H9 (cell line): ENCODE measurements at regions not wholly inside any gene's neighbourhood (a gene's known extent, or its start where the extent isn't known, plus 50 kb on each side); places are given as distances from the start of the nearest gene placed in this dataset.

Source experiments
- DNase-seq: peaks from one replicate; pipeline ENCODE4 v3.0.0-alpha.2; 2017
- H2AFZ ChIP-seq: one replicate; pipeline ENCODE4 v1.6.1; 2013; ENCODE audit warnings: mild to moderate bottlenecking, low read length, control low read depth, moderate library complexity
- H2AK5ac ChIP-seq: 2 replicates; pipeline ENCODE4 v1.6.1; 2013; ENCODE audit warnings: low read length, control low read depth, mixed read lengths; ENCODE audit not compliant: insufficient read length
- H2BK120ac ChIP-seq: one replicate; pipeline ENCODE4 v1.6.1; 2013; ENCODE audit warnings: low read depth, mild to moderate bottlenecking, low read length, control low read depth, inconsistent platforms; ENCODE audit not compliant: poor library complexity, severe bottlenecking
- H2BK12ac ChIP-seq: 2 replicates; pipeline ENCODE4 v1.6.1; 2013; ENCODE audit warnings: low read length, control low read depth, mixed read lengths, low read depth; ENCODE audit not compliant: insufficient read length
- H2BK15ac ChIP-seq: 2 replicates; pipeline ENCODE4 v1.6.1; 2013; ENCODE audit warnings: low read depth, low read length, control low read depth
- H2BK20ac ChIP-seq: one replicate; pipeline ENCODE4 v1.6.1; 2013; ENCODE audit warnings: low read depth, mild to moderate bottlenecking, low read length, control low read depth, inconsistent platforms; ENCODE audit not compliant: poor library complexity, severe bottlenecking
- H2BK5ac ChIP-seq: 2 replicates; pipeline ENCODE4 v1.6.1; 2013; ENCODE audit warnings: low read length, control low read depth, mixed read lengths; ENCODE audit not compliant: insufficient read length
- H3K14ac ChIP-seq: 2 replicates; pipeline ENCODE4 v1.6.1; 2013; ENCODE audit warnings: low read length, control low read depth; ENCODE audit not compliant: insufficient read depth
- H3K18ac ChIP-seq: 2 replicates; pipeline ENCODE4 v1.6.1; 2013; ENCODE audit warnings: low read depth, mild to moderate bottlenecking, mixed read lengths, low read length, control low read depth; ENCODE audit not compliant: insufficient read length
- H3K23ac ChIP-seq: 2 replicates; pipeline ENCODE4 v1.6.1; 2013; ENCODE audit warnings: low read length, control low read depth, mixed read lengths, low read depth; ENCODE audit not compliant: insufficient read length
- H3K23me2 ChIP-seq: 2 replicates; pipeline ENCODE4 v1.6.1; 2013; ENCODE audit warnings: low read depth, mild to moderate bottlenecking, mixed read lengths, low read length, control low read depth; ENCODE audit not compliant: insufficient read length, poor library complexity, severe bottlenecking
- H3K27ac ChIP-seq: 2 replicates; pipeline ENCODE4 v1.5.1; 2013; ENCODE audit warnings: low read length, control low read depth, mixed read lengths, low read depth; ENCODE audit not compliant: insufficient read length
- H3K27me3 ChIP-seq: 2 replicates; pipeline ENCODE4 v1.6.1; 2013; ENCODE audit warnings: low read length, control low read depth, inconsistent platforms; ENCODE audit not compliant: insufficient read depth
- H3K4ac ChIP-seq: 2 replicates; pipeline ENCODE4 v1.6.1; 2013; ENCODE audit warnings: low read depth, mild to moderate bottlenecking, control low read depth, inconsistent platforms, low read length, moderate library complexity
- H3K4me1 ChIP-seq: 2 replicates; pipeline ENCODE4 v1.6.1; 2013; ENCODE audit warnings: low read length, control low read depth, inconsistent platforms; ENCODE audit not compliant: insufficient read depth
- H3K4me2 ChIP-seq: 2 replicates; pipeline ENCODE4 v1.6.1; 2013; ENCODE audit warnings: low read length, control low read depth, mixed read lengths; ENCODE audit not compliant: insufficient read length, insufficient read depth
- H3K56ac ChIP-seq: 2 replicates; pipeline ENCODE4 v1.6.1; 2013; ENCODE audit warnings: low read depth, mild to moderate bottlenecking, mixed read lengths, low read length, control low read depth; ENCODE audit not compliant: insufficient read length
- H3K79me1 ChIP-seq: 2 replicates; pipeline ENCODE4 v1.6.1; 2013; ENCODE audit warnings: low read depth, mild to moderate bottlenecking, moderate library complexity, low read length, control low read depth, inconsistent platforms; ENCODE audit not compliant: insufficient read depth, poor library complexity, severe bottlenecking
- H3K79me2 ChIP-seq: 2 replicates; pipeline ENCODE4 v1.6.1; 2013; ENCODE audit warnings: low read length, control low read depth, inconsistent platforms; ENCODE audit not compliant: insufficient read depth
- H3K9ac ChIP-seq: 2 replicates; pipeline ENCODE4 v1.6.1; 2013; ENCODE audit warnings: low read length, control low read depth, mixed read lengths; ENCODE audit not compliant: insufficient read length; ENCODE audit errors: extremely low read depth
- H3K9me3 ChIP-seq: one replicate; pipeline ENCODE4 v1.6.1; 2013; ENCODE audit warnings: low read depth, low read length, inconsistent platforms; ENCODE audit not compliant: control insufficient read depth
- H3T11ph ChIP-seq: one replicate; pipeline ENCODE4 v1.6.1; 2013; ENCODE audit warnings: mild to moderate bottlenecking, low read length, control low read depth, inconsistent platforms
- H4K20me1 ChIP-seq: one replicate; pipeline ENCODE4 v1.6.1; 2013; ENCODE audit not compliant: control insufficient read depth, insufficient read length, insufficient read depth
- H4K5ac ChIP-seq: 2 replicates; pipeline ENCODE4 v1.6.1; 2013; ENCODE audit warnings: low read depth, mild to moderate bottlenecking, mixed read lengths, low read length, control low read depth; ENCODE audit not compliant: insufficient read length
- H4K8ac ChIP-seq: replicated peaks from 2 replicates; pipeline ENCODE4 v1.6.1; 2013; ENCODE audit warnings: low read length, control low read depth, mixed read lengths, low read depth; ENCODE audit not compliant: insufficient read length
- H4K91ac ChIP-seq: 2 replicates; pipeline ENCODE4 v1.6.1; 2013; ENCODE audit warnings: low read depth, mild to moderate bottlenecking, moderate library complexity, mixed read lengths, low read length, control low read depth; ENCODE audit not compliant: insufficient read length
- H3K27ac Mint-ChIP-seq, 3 experiments: 2 replicates in 2 of 3; 3 replicates in 1 of 3; pipeline ENCODE4 v1.8.0; 2020 to 2021; ENCODE audit warnings: mixed read lengths in 3 of 3, mild to moderate bottlenecking in 1 of 3, moderate library complexity in 1 of 3
- H3K27me3 Mint-ChIP-seq: 2 replicates; pipeline ENCODE4 v1.8.0; 2021; ENCODE audit warnings: low read depth, mild to moderate bottlenecking, moderate library complexity, mixed read lengths
- H3K36me3 Mint-ChIP-seq, 3 experiments: 2 replicates in 2 of 3; 3 replicates in 1 of 3; pipeline ENCODE4 v1.8.0; 2020 to 2021; ENCODE audit warnings: low read depth in 3 of 3, mixed read lengths in 3 of 3; ENCODE audit not compliant: insufficient read depth in 1 of 3
- H3K4me1 Mint-ChIP-seq, 2 experiments: 2 replicates each; pipeline ENCODE4 v1.8.0; 2020; ENCODE audit warnings: mixed read lengths in 2 of 2
- H3K4me3 Mint-ChIP-seq, 2 experiments: 2 replicates in 1 of 2; 3 replicates in 1 of 2; pipeline ENCODE4 v1.8.0; 2020 to 2021; ENCODE audit warnings: mild to moderate bottlenecking in 2 of 2, mixed read lengths in 2 of 2, moderate library complexity in 1 of 2
- H3K9me3 Mint-ChIP-seq, 2 experiments: 2 replicates in 1 of 2; 3 replicates in 1 of 2; pipeline ENCODE4 v1.8.0; 2020; ENCODE audit warnings: mild to moderate bottlenecking in 2 of 2, mixed read lengths in 2 of 2, moderate library complexity in 1 of 2
- CTCF ChIP-seq: fragments of 200-600 bp; sonication (generic); conservative IDR thresholded peaks from 3 replicates; pipeline ENCODE4 v1.8.0; 2021; ENCODE audit warnings: antibody characterized with exemption, mild to moderate bottlenecking
- WGBS: extraction: QIAGEN DNeasy Blood & Tissue Kit; methylation state at CpG from one replicate; pipeline ENCODE4 v1.1.7; 2013; ENCODE audit warnings: missing lambda C conversion rate, low lambda C conversion rate, mixed read lengths; ENCODE audit not compliant: insufficient read length; ENCODE audit errors: extremely low coverage; 5-methylcytosine and 5-hydroxymethylcytosine counted together

DNA sequence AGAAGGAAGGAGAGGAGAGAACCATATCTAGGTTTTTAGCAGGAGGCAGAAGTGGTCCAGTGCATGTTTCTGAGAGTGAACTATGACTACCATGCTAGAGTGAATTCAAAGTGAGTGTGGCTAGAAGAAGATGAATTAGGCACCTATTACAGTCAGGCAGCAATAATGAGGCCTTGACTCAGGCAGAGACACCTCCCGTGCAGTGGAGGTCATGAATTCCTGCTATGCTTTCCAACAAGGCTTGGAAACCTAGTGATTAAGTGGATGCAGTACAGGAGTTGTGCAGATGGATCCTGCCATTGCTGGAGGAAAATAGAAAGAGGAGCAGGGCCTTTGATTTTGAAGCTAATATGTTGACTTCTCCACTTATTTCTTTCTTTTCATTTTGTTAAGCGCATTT lies 581.5 kb downstream of the RWDD3 start:
- Histone ChIP-seq H2BK120ac (no peak overlapping the region), H3K4me2 (no peak overlapping the region), H2BK15ac (no peak overlapping the region), H2BK12ac (no peak overlapping the region), H3K4ac (no peak overlapping the region), H4K8ac (no peak overlapping the region), H4K20me1 (no peaks in the 10 kb centered on the region), H3K27ac (no peak overlapping the region), H2BK20ac (no peak overlapping the region), H3K79me2 (no peaks in the 10 kb centered on the region), H3K56ac (no peak overlapping the region), H3K23me2 (no peaks in the 10 kb centered on the region), H2AK5ac (no peak overlapping the region), H3K18ac (no peak overlapping the region), H2AFZ (no peak overlapping the region), H3K27me3 (no peaks in the 10 kb centered on the region), H3K4me1 (no peaks in the 10 kb centered on the region), H3K9ac (no peak overlapping the region), H4K5ac (no peak overlapping the region), H3K79me1 (no peaks in the 10 kb centered on the region), H3T11ph (no peak overlapping the region), H3K23ac (no peak overlapping the region), H4K91ac (no peak overlapping the region), H2BK5ac (no peak overlapping the region), H3K9me3 (no peaks in the 10 kb centered on the region), H3K14ac (no peak overlapping the region)
- Mint-ChIP-seq H3K4me3 (no peak overlapping the region), H3K27me3 (no peaks in the 10 kb centered on the region), H3K36me3 (peaks cover 0 to 4% (median 0%) of the 10 kb centered on the region in 3 experiments; a peak in 1 of 7 replicates), H3K27ac (no peak overlapping the region), H3K4me1 (peaks cover 4 to 9% of the 10 kb centered on the region in 2 experiments; a peak in 3 of 4 replicates), H3K9me3 (no peaks in the 10 kb centered on the region)
- no peak for TF ChIP-seq CTCF
- WGBS, result no CpG with 5 or more reads among the region's 2 CpGs
- no peak for DNase-seq
